EH (cell line): ENCODE measurements at regions not wholly inside any gene's neighbourhood (a gene's known extent, or its start where the extent isn't known, plus 50 kb on each side); places are given as distances from the start of the nearest gene placed in this dataset.

Experiments used
- DNase-seq: peaks from one replicate; pipeline ENCODE4 v3.0.0-alpha.2; 2015; ENCODE audit warnings: low read depth

GRCh38 chr6:134708079-134708478 lies 241.8 kb downstream of the ALDH8A1 start:
- no peak for DNase-seq

- DNase-seq, result peak; percentile 70
Measured at GRCh38 chr6:134707342-134708031, 242.4 kb downstream of the ALDH8A1 start.

- peak; percentile 87 for DNase-seq
Measured at GRCh38 chr6:134706806-134707205, 243.1 kb downstream of the ALDH8A1 start.

GRCh38 chr6:134706153-134706552 lies 243.7 kb downstream of the ALDH8A1 start:
- no peak for DNase-seq

GRCh38 chr6:134703206-134703605 lies 246.7 kb downstream of the ALDH8A1 start:
- DNase-seq, result no peak

GRCh38 chr6:134702279-134702678 lies 247.6 kb downstream of the ALDH8A1 start:
- DNase-seq, result no peak

- no peak for DNase-seq
Measured at GRCh38 chr6:134701301-134701700, 248.6 kb downstream of the ALDH8A1 start.

- peak; percentile 36 for DNase-seq
Measured at GRCh38 chr6:134698228-134698627, 251.7 kb downstream of the ALDH8A1 start.

- no peak for DNase-seq
Measured at GRCh38 chr6:134692008-134692407, 257.9 kb downstream of the ALDH8A1 start.

- no peak for DNase-seq
Measured at GRCh38 chr6:134691180-134691579, 258.7 kb downstream of the ALDH8A1 start.

- DNase-seq, result no peak
Measured at GRCh38 chr6:134690048-134690447, 259.9 kb downstream of the ALDH8A1 start.

GRCh38 chr6:134689641-134690040 lies 260.3 kb downstream of the ALDH8A1 start:
- no peak for DNase-seq

- no peak for DNase-seq
Measured at GRCh38 chr6:134689177-134689576, 260.7 kb downstream of the ALDH8A1 start.

- peak; percentile 49 for DNase-seq
Measured at GRCh38 chr6:134686071-134686470, 263.8 kb downstream of the ALDH8A1 start.

GRCh38 chr6:134684423-134684795 lies 265.5 kb downstream of the ALDH8A1 start:
- no peak for DNase-seq

- DNase-seq, result peak; percentile 76
Measured at GRCh38 chr6:134683783-134684422, 266.0 kb downstream of the ALDH8A1 start.

GRCh38 chr6:134680433-134680832 lies 269.5 kb downstream of the ALDH8A1 start:
- DNase-seq, result no peak

GRCh38 chr6:134680021-134680420 lies 269.9 kb downstream of the ALDH8A1 start:
- no peak for DNase-seq

- peak; percentile 81 for DNase-seq
Measured at GRCh38 chr6:134678436-134678889, 271.4 kb downstream of the ALDH8A1 start.

- DNase-seq, result peak; percentile 8
Measured at GRCh38 chr6:134676307-134677281, 273.3 kb downstream of the ALDH8A1 start.

- no peak for DNase-seq
Measured at GRCh38 chr6:134675110-134676054, 274.5 kb downstream of the ALDH8A1 start.
